HG03103 (cell line): ENCODE measurements at regions not wholly inside any gene's neighbourhood (a gene's known extent, or its start where the extent isn't known, plus 50 kb on each side); places are given as distances from the start of the nearest gene placed in this dataset.

Experiments
- ATAC-seq: cut with Tn5 transposase; IDR thresholded peaks from one replicate; pipeline ENCODE4 v1.9.1; 2021; ENCODE audit warnings: low read depth; ENCODE audit not compliant: unreplicated experiment

DNA sequence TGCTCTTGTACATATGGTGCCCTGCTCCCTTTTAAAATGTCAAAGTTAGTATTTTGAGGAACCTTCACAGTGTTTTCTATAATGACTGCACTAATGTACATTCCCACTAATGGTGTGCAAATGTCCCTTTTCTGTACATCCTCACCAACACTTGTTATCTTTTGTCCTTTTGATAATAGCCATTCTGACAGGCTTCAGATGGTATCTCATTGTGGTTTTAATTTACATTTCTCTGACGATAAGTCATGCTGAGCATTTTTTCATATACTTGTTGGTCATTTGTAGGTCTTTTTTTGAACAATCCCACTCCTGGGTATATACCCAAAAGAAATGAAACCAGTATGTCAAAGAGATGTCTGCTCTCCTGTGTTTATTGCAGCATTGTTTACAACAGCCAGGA lies 268.3 kb downstream of the FBXO15 start:
- no peak for ATAC-seq

DNA sequence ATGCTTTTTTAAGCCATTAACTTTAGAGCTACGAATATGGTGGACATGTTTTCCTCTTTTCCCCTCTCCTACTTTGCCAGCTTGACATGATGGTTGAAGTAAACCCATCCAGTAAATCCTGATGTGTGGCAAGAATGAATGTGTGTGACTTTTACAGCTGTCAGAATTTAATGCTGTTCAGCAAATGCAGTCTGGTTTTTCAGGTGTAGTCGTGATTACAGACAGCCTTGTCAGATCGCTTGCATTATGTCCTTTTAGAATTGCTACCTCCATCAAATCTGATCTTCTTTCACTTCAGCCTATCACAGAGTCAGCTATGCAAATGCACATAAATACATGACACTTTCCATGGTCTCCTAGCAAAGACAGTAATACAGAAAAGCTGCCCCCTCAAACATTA lies 278.5 kb downstream of the FBXO15 start:
- ATAC-seq = no peak

DNA sequence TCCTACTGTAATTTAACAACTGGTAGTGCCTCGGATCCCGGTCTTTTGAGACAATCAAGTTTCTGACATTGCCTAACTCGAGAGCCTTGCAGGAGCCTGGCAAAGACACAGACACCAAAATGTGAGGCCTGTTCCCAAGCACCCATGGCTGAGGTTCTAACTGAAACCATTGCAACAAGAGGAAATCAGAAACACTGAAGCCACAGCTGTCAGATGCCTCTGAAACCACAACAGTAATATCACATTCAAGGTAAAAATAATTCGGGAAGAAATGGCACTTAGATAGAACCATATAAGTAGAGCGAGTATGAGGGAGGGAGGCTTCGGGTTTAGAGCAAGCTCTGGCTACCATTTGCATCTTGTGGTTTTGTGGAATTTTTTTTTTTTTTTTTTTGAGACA lies 285.9 kb downstream of the FBXO15 start:
- ATAC-seq = no peak

DNA sequence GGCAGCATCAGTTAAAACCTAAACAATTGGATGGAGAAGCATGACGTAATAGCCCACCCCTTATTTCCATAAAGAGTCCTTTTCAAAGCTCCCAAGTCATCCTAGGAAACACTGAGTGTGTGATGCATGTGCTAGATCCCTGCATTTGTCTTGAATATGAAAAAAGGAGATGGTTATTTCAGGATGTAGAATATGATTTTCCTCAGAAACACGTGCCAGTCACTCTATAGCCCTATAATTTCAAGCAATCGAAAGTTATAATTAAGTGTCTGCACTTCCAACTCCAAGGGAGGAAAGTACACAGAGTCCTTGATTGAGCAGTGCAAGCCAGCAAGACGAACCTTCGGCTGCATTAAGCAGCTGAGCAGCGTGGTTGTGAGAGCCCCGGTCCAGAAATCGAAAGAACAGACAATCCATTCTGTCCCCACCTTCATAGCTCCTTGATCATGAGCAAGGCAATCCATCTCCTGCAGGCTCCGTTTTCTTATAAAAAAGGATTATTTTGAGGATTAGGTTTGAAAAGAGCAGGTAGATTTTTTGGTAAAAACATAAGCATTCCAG lies 287.7 kb downstream of the FBXO15 start:
- ATAC-seq = no peak

DNA sequence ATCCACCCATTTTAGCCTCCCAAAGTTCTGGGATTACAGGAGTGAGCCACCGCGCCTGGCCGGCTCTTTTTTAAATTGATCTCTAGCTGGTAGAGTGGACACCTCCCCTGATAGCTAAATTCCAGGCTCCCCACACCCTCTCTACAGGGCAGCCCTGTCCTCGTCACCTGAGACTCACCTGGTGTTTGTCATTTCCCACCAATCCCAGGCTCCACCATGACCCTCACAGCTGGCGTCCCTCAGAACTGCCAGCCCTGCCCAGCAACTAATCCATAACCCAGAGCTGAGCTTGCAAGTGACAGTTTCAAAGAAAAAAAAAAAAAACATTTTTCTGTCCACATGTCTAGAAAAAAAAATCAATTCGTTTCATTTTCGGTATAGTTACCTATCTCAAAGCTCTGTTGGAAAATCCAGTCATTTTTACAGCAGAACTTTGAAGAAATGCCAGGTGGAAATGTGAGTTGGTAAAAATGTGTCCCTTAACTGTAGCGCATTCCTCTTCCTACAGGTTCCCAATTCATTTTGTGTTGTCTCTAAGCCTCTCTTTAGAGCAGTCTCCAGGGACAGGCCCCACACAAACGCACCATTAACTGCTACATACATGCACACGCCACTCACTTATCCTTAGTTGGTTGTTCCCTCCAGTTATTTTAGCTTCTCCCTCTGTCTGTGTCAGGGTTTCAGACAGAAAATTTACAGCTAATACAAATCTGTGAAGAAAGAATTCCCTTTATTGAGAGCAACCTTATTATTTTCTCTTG lies 294.7 kb downstream of the FBXO15 start:
- ATAC-seq = no peak

- no peak for ATAC-seq
Observed at GRCh38 chr18:73850782-73851181, 296.9 kb downstream of the FBXO15 start.

DNA sequence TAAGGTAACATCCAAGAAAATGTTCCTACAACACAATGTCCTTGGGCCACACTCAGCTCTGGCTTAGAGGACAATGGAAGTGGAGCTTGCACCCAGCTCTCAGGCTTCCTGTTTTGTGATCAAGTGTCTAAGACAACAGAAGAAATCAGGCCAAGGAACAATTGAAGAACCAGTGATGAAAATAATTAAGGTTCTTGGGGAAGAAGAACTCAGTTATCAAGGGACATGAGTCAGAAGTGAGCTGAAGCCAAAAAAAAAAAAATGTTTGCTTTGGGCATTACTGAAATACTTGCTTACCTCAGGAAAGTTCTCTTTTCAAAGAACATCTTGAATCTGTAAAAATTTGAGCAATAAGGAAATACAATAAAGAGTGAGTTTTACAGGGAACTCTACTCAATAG lies 299.0 kb downstream of the FBXO15 start:
- no peak for ATAC-seq

GRCh38 chr18:73843455-73843854 lies 304.2 kb downstream of the FBXO15 start:
- ATAC-seq = no peak

- ATAC-seq = peak; percentile 83
Observed at GRCh38 chr18:73842795-73843394, 304.7 kb downstream of the FBXO15 start.

GRCh38 chr18:73841661-73842060 lies 306.0 kb downstream of the FBXO15 start:
- no peak for ATAC-seq

DNA sequence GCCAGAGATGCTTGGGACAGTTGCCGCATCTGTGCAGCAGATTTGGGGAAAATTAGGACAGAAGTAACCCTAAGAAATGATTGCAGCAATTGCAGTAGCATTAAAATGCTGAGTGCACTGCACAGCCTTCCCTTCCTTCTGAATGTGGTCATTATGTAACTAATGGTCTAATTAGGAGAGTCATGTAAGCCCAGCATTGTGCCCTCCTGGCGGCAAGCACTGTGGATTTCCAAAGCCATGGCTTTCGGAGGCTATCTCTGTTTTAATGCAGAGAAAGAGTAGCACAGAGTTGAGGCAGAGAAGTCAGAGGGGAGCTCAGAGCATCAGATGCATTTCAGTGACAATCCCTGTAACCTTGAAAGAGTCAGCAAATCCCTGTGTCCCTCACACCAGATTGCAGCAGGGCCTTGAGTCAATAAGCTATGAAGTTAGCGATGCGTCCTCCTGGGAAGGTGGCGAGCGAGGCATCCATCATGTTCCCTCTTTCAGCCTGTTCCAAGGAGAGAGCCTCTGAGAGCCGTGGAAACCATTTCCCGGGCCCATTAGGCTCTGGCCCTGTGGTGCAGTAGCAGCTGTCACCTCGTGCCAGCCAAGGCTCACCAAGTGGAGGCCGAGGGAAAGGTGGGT lies 307.2 kb downstream of the FBXO15 start:
- ATAC-seq = no peak

- no peak for ATAC-seq
Observed at GRCh38 chr18:73839441-73839840, 308.2 kb downstream of the FBXO15 start.

DNA sequence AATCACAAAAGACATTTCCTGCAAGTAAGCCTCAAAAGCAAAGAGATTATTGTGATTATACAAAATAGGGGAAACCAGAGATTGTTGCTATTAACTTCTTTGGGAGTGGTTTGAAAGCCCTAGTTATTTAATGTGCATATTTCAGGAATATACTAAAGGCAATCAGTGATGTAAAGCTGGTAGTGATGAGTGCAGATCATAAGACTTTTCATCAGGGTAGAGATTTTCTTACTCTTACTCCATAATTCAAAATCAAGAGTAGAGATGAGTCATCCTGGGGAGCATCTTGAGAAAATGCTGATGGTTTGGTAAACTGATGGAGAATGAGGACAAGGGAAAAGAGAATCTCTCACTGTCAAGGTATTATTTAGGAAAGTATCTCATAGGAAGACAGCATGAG lies 309.5 kb downstream of the FBXO15 start:
- no peak for ATAC-seq

DNA sequence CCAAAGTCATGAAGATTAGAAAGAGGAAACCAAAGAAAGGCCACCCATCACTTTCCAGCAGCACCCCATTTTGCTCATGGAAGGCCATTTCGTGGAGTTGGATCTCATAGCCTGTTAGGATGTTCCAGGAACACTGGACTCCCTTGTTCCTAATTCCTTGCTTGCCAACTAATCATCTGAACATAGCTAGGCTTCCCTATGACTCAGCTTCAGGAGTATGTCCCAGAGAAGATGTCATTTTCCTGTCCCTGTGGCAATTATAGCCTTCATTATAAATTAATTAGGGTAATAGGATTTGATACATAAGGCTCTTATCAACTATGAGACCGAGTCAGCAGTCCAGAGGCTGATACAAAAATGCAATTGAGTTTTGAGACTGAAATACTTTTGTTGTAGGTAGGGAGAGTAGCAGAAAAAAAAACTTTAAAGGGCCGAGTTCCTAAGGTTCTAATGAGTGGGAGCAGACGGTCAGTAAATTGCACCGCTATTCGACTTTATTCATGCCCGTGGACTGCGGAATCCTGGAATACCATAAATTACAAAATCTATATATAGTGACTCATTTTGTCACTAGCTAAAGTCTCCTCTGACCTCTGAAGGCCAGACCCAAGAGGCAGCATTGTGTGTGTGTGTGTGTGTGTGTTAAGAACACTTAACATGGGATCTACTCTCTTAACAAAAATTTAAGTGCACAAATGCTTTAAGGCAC lies 311.8 kb downstream of the FBXO15 start:
- ATAC-seq = no peak

DNA sequence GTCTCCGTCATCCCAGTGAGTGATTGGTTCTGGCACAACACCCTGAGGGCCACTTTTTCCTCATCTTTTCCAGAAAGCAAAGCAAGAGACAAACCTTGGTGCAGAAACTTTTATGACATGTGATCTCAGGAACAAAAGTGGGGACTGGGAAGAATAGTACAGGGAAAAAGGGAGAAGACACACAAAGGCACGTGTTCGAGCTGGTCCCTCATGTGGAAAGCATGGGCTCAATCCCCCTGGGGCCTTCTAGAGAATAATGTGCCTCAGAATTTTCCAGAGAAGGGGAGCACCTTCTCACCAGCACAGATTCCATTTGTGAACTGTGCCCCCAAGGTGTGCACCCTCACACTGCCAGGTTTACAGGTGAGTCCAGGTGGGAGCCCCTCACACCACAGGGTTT lies 312.6 kb downstream of the FBXO15 start:
- ATAC-seq = no peak

- no peak for ATAC-seq
Observed at GRCh38 chr18:73831688-73832087, 315.9 kb downstream of the FBXO15 start.

DNA sequence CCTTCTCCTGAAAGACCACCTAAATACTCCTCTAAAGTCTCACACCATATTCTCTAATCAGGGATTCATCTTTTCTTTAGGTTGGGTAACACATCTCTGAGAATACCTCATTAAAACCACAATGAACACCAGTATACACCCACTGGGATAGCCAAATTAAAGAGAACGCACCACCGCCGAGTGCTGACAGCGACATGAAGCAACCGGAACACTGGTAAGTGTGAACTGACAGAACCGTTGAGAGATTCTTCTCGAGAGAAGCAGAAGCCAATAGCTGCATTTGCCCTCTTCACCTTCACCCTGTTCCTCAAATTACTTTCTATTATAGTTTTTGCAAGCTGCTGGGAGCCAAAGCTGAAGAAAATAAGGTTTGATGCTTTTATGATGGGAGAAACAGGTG lies 318.5 kb downstream of the FBXO15 start:
- ATAC-seq = no peak

DNA sequence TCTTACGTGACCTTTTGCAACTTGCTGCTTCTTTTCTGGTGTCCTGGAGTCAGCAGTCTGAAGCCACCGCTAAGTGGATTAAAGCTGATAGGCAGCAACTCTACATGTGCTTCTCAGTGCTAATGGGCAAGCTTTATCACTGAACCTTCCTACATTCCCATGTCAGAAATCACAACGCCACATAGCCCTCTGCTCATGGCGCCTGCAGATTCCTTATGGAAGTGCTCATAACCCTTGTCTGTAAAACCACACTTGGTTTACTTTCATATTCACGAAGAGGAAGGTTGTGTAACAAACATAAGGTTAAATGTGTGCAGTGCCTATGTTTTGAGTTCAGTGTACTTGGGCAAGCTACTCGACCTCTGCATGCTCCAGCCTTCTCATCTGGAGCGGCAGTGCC lies 319.8 kb downstream of the FBXO15 start:
- ATAC-seq = no peak

- no peak for ATAC-seq
Observed at GRCh38 chr18:73826098-73826497, 321.5 kb downstream of the FBXO15 start.

DNA sequence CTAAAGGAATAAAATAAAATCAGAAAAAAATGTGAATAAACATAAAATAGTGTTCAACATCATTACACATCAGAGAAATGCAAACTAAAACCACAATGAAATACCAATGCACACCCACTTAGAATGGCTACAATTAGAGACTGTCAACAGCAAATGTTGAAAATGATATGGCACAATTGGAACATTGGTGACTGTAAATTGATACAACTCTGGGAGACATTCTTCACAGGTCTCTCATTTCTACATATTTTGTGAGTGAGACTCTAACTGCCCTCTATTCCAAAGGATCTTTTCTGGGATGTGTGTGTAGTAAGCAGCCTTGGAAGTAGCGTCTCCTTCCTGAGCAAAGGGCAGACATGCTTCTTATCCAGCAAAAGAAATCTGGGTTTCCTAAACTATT lies 323.0 kb downstream of the FBXO15 start:
- ATAC-seq = no peak

DNA sequence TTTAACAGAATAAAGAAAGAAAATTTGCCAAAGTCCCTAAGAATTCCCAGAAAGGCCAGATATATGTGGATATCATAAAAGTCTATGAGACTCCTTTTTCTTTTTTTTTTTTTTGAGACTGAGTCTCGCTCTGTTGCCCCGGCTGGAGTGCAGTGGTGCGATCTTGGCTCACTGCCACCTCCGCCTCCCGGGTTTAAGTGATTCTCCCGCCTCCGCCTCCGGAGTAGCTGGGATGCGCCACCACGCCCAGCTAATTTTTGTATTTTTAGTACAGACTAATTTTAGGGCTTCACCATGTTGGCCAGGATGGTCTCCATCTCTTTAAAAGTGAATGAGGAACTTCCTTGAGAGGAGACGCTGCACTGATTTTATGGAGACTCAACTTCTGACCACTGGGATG lies 335.2 kb downstream of the FBXO15 start:
- no peak for ATAC-seq
